IMR-90 (cell line): ENCODE measurements at regions not wholly inside any gene's neighbourhood (a gene's known extent, or its start where the extent isn't known, plus 50 kb on each side); places are given as distances from the start of the nearest gene placed in this dataset.

Experiments used
- ATAC-seq: fragments of 200-7000 bp; cut with Tn5 transposase; 2 replicates; pipeline ENCODE4 v1.9.1; 2020; ENCODE audit warnings: low read depth, mild to moderate bottlenecking, moderate library complexity
- BruUV-seq: library from RNA; stranded (reverse); fragments of 400-500 nt; replicated peaks from 2 replicates; lab custom pipeline; 2021; lab: Mats Ljungman, UMichigan
- CTCF ChIA-PET: fragments of 300-600 bp; formaldehyde crosslinking; extraction: SDS; loops from one replicate; lab custom pipeline; 2021; ENCODE audit warnings: antibody characterized with exemption; lab: Yijun Ruan, JAX
- POLR2A ChIA-PET: fragments of 300-600 bp; sonication (Branson Sonifier 250); formaldehyde crosslinking; loops from one replicate; lab custom pipeline; 2022; ENCODE audit warnings: antibody characterized with exemption; ENCODE audit not compliant: unreplicated experiment; lab: Charles Lee
- DNase-seq: peaks from one replicate; pipeline ENCODE4 v3.0.0; 2013
- H2AFZ ChIP-seq: replicated peaks from 2 replicates; pipeline ENCODE3; 2013; ENCODE audit warnings: low read length, mild to moderate bottlenecking; ENCODE audit not compliant: poor library complexity
- H2AK5ac ChIP-seq: 2 replicates; pipeline ENCODE4 v1.6.1; 2013; ENCODE audit warnings: low read depth, low read length, inconsistent platforms
- H2AK9ac ChIP-seq: replicated peaks from 2 replicates; pipeline ENCODE3; 2013; ENCODE audit warnings: mild to moderate bottlenecking, low read depth, low read length, moderate library complexity; ENCODE audit not compliant: poor library complexity
- H2BK120ac ChIP-seq: 2 replicates; pipeline ENCODE4 v1.6.1; 2013; ENCODE audit warnings: low read depth, low read length, inconsistent platforms
- H2BK15ac ChIP-seq: 3 replicates; pipeline ENCODE4 v1.6.1; 2013; ENCODE audit warnings: low read depth, low read length, inconsistent platforms
- H2BK20ac ChIP-seq: 2 replicates; pipeline ENCODE4 v1.6.1; 2013; ENCODE audit warnings: low read depth, mild to moderate bottlenecking, inconsistent platforms, low read length, moderate library complexity
- H2BK5ac ChIP-seq: 2 replicates; pipeline ENCODE4 v1.6.1; 2013; ENCODE audit warnings: mild to moderate bottlenecking, low read depth, low read length, inconsistent platforms; ENCODE audit not compliant: poor library complexity, severe bottlenecking
- H3K14ac ChIP-seq: replicated peaks from 2 replicates; pipeline ENCODE4 v1.6.1; 2013; ENCODE audit warnings: low read depth, low read length, inconsistent platforms
- H3K18ac ChIP-seq: 2 replicates; pipeline ENCODE4 v1.6.1; 2013; ENCODE audit warnings: low read depth, low read length, control low read depth
- H3K23ac ChIP-seq: 2 replicates; pipeline ENCODE4 v1.6.1; 2013; ENCODE audit warnings: low read depth, low read length, inconsistent platforms
- H3K27ac ChIP-seq: 2 replicates; pipeline ENCODE4 v1.5.1; 2013; ENCODE audit warnings: mild to moderate bottlenecking, control low read depth, low read length; ENCODE audit not compliant: insufficient read depth
- H3K27me3 ChIP-seq: 2 replicates; pipeline ENCODE4 v1.6.1; 2013; ENCODE audit warnings: low read length; ENCODE audit not compliant: control insufficient read depth, insufficient read depth
- H3K36me3 ChIP-seq: 2 replicates; pipeline ENCODE4 v1.6.1; 2013; ENCODE audit warnings: low read length, mixed read lengths; ENCODE audit not compliant: control insufficient read depth, insufficient read depth
- H3K4ac ChIP-seq: 2 replicates; pipeline ENCODE4 v1.6.1; 2013; ENCODE audit warnings: low read depth, low read length, inconsistent platforms
- H3K4me1 ChIP-seq: 2 replicates; pipeline ENCODE4 v1.6.1; 2013; ENCODE audit warnings: low read length, mixed read lengths; ENCODE audit not compliant: control insufficient read depth, insufficient read depth
- H3K4me2 ChIP-seq: 2 replicates; pipeline ENCODE4 v1.6.1; 2013; ENCODE audit warnings: low read depth, mild to moderate bottlenecking, control low read depth, low read length, moderate library complexity
- H3K4me3 ChIP-seq: 2 replicates; pipeline ENCODE4 v1.5.1; 2013; ENCODE audit warnings: low read depth, mild to moderate bottlenecking, control low read depth, low read length, moderate library complexity; ENCODE audit not compliant: insufficient read depth
- H3K56ac ChIP-seq: 2 replicates; pipeline ENCODE4 v1.6.1; 2013; ENCODE audit warnings: low read length, inconsistent platforms; ENCODE audit not compliant: insufficient read depth; ENCODE audit errors: extremely low read depth
- H3K79me1 ChIP-seq, 2 experiments: 2 replicates each; pipeline ENCODE4 v1.6.1; 2013; ENCODE audit warnings: low read length in 2 of 2, inconsistent platforms in 1 of 2, low read depth in 1 of 2
- H3K9ac ChIP-seq: 2 replicates; pipeline ENCODE4 v1.6.1; 2013; ENCODE audit warnings: low read depth, low read length, control low read depth
- H3K9me1 ChIP-seq: 2 replicates; pipeline ENCODE4 v1.6.1; 2013; ENCODE audit warnings: low read length, inconsistent platforms; ENCODE audit not compliant: insufficient read depth
- H3K9me3 ChIP-seq: 2 replicates; pipeline ENCODE4 v1.6.1; 2013; ENCODE audit warnings: low read length; ENCODE audit not compliant: control insufficient read depth, insufficient read depth
- H4K20me1 ChIP-seq: 2 replicates; pipeline ENCODE4 v1.6.1; 2013; ENCODE audit warnings: low read length, inconsistent platforms; ENCODE audit not compliant: insufficient read depth
- H4K5ac ChIP-seq: 2 replicates; pipeline ENCODE4 v1.6.1; 2013; ENCODE audit warnings: mild to moderate bottlenecking, low read depth, low read length, control low read depth
- H4K8ac ChIP-seq, 2 experiments: 2 replicates each; pipeline ENCODE4 v1.6.1; 2013; ENCODE audit warnings: low read depth in 2 of 2, low read length in 2 of 2, control low read depth in 1 of 2, inconsistent platforms in 1 of 2
- H4K91ac ChIP-seq: 2 replicates; pipeline ENCODE4 v1.6.1; 2013; ENCODE audit warnings: low read depth, low read length, inconsistent platforms; ENCODE audit not compliant: insufficient read depth
- POLR2A ChIP-seq: IDR thresholded peaks from 2 replicates; pipeline ENCODE4 v1.6.1; 2012; ENCODE audit warnings: mild to moderate bottlenecking, low read depth, low read length
- RFX5 ChIP-seq: IDR thresholded peaks from 2 replicates; pipeline ENCODE4 v1.8.0; 2012; ENCODE audit warnings: low read depth, mild to moderate bottlenecking, low read length, moderate library complexity
- USF2 ChIP-seq: fragments of 150-350 bp; IDR thresholded peaks from 2 replicates; pipeline ENCODE4 v1.6.1; 2017; ENCODE audit warnings: mild to moderate bottlenecking, antibody characterized with exemption, low read length, low read depth
- WGBS, 2 experiments: methylation state at CpG; one replicate each; pipeline versions ENCODE4 v1.1.5 to v1.1.7; 2013; ENCODE audit warnings: missing lambda C conversion rate in 2 of 2; ENCODE audit not compliant: insufficient read length in 1 of 2; ENCODE audit errors: extremely low coverage in 2 of 2; 5-methylcytosine and 5-hydroxymethylcytosine counted together
- dilution Hi-C: fragments of 300-500 bp; cut with HindIII; formaldehyde crosslinking; loops from one replicate; pipeline ENCODE4 v1.14.3; 2018; ENCODE audit warnings: low sequenced_read_pairs; ENCODE audit not compliant: unreplicated experiment
- in situ Hi-C: fragments of 300-500 bp; cut with MboI; formaldehyde crosslinking; loops from 3 replicates; pipeline ENCODE4 v1.14.3; 2019; ENCODE audit warnings: low sequenced_read_pairs, inconsistent platforms, mixed read lengths
- intact Hi-C: fragments of 100-400 bp; cut with micrococcal nuclease; formaldehyde crosslinking; loops from 2 replicates; pipeline ENCODE4 v1.10.0; 2022

GRCh38 chr2:51986101-51986500, 954.2 kb upstream of the NRXN1 start:
- Histone ChIP-seq H3K79me1 (no peaks in the 10 kb centered on the region), H2BK15ac (no peak overlapping the region), H4K5ac (no peak overlapping the region), H4K20me1 (no peaks in the 10 kb centered on the region), H3K27ac (no peak overlapping the region), H3K9me3 (no peaks in the 10 kb centered on the region), H3K36me3 (no peaks in the 10 kb centered on the region), H3K4me1 (no peaks in the 10 kb centered on the region), H2BK20ac (no peak overlapping the region), H2AK9ac (no peak overlapping the region), H4K8ac (no peak overlapping the region), H3K4me3 (no peak overlapping the region), H3K56ac (no peak overlapping the region), H3K9me1 (no peaks in the 10 kb centered on the region), H3K14ac (no peak overlapping the region), H3K18ac (no peak overlapping the region), H4K91ac (no peak overlapping the region), H3K4me2 (no peak overlapping the region), H3K4ac (no peak overlapping the region), H2AFZ (no peak overlapping the region), H3K27me3 (no peaks in the 10 kb centered on the region), H2AK5ac (no peak overlapping the region), H3K9ac (no peak overlapping the region), H2BK120ac (no peak overlapping the region), H2BK5ac (no peak overlapping the region), H3K23ac (no peak overlapping the region)
- ATAC-seq (no peak), DNase-seq (no peak)
- BruUV-seq: no TSS peak
- dilution Hi-C loops: no loop called here
- TF ChIP-seq POLR2A (no peak), USF2 (no peak), RFX5 (no peak)
- intact Hi-C loops: no loop called here
- POLR2A ChIA-PET: no interaction called here
- in situ Hi-C loops: loop anchor here (25.0 kb wide), 1 partner anchor 1449 kb away; no protein-coding TSS in a partner anchor
- CTCF ChIA-PET: no interaction called here
- no CpG with 5 or more reads among the region's 2 CpGs for WGBS, 2 experiments
